GM23338 (cell line): ENCODE measurements at regions not wholly inside any gene's neighbourhood (a gene's known extent, or its start where the extent isn't known, plus 50 kb on each side); places are given as distances from the start of the nearest gene placed in this dataset.
"Not testable (repeated sequence)": the region's sequence is repeated elsewhere in the genome, so short reads cannot be mapped to it uniquely, and the experiment has no call there.

Source experiments
- ATAC-seq: fragments of 200-7000 bp; cut with Tn5 transposase; 3 replicates; pipeline ENCODE4 v1.9.1; 2020
- DNase-seq: peaks from one replicate; pipeline ENCODE4 v3.0.0-alpha.2; 2015; ENCODE audit warnings: low spot score
- H2AFZ ChIP-seq: fragments of 200-600 bp; sonication (generic); 2 replicates; pipeline ENCODE4 v1.8.0; 2016; ENCODE audit warnings: antibody characterized with exemption, mild to moderate bottlenecking, moderate library complexity
- H3F3A ChIP-seq: fragments of 200-600 bp; sonication (generic); replicated peaks from 2 replicates; pipeline ENCODE4 v1.8.0; 2017; ENCODE audit warnings: antibody characterized with exemption, mixed run types, low read depth
- H3K27ac ChIP-seq: fragments of 200-600 bp; sonication (generic); 2 replicates; pipeline ENCODE4 v1.6.1; 2016; ENCODE audit warnings: low read depth
- H3K27me3 ChIP-seq: fragments of 200-600 bp; sonication (generic); 2 replicates; pipeline ENCODE4 v1.8.0; 2016; ENCODE audit warnings: mild to moderate bottlenecking, mixed run types, moderate library complexity; ENCODE audit not compliant: insufficient read depth
- H3K36me3 ChIP-seq: fragments of 200-600 bp; sonication (generic); 2 replicates; pipeline ENCODE4 v1.8.0; 2016; ENCODE audit warnings: mild to moderate bottlenecking; ENCODE audit not compliant: insufficient read depth
- H3K4me1 ChIP-seq: fragments of 200-600 bp; sonication (generic); 2 replicates; pipeline ENCODE4 v1.8.0; 2016; ENCODE audit warnings: mild to moderate bottlenecking, moderate library complexity; ENCODE audit not compliant: insufficient read depth
- H3K4me2 ChIP-seq: fragments of 200-600 bp; sonication (generic); 2 replicates; pipeline ENCODE4 v1.7.1; 2017; ENCODE audit warnings: mixed run types
- H3K4me3 ChIP-seq: fragments of 200-600 bp; sonication (generic); 2 replicates; pipeline ENCODE4 v1.6.1; 2016; ENCODE audit warnings: mixed run types
- H3K79me2 ChIP-seq: fragments of 200-600 bp; sonication (generic); replicated peaks from 2 replicates; pipeline ENCODE4 v1.8.0; 2017; ENCODE audit warnings: mild to moderate bottlenecking; ENCODE audit not compliant: insufficient read depth
- H3K9me2 ChIP-seq: fragments of 200-600 bp; sonication (generic); 2 replicates; pipeline ENCODE4 v1.8.0; 2017; ENCODE audit not compliant: insufficient read depth
- H4K20me1 ChIP-seq: fragments of 200-600 bp; sonication (generic); replicated peaks from 2 replicates; pipeline ENCODE4 v1.8.0; 2017; ENCODE audit warnings: mild to moderate bottlenecking; ENCODE audit not compliant: insufficient read depth
- H3K27ac Mint-ChIP-seq: 2 replicates; pipeline ENCODE4 v1.8.0; 2020; ENCODE audit warnings: inconsistent platforms, mild to moderate bottlenecking, moderate library complexity, mixed read lengths
- H3K27me3 Mint-ChIP-seq: 3 replicates; pipeline ENCODE4 v1.8.0; 2022; ENCODE audit warnings: low read depth, mild to moderate bottlenecking, moderate library complexity, mixed read lengths, inconsistent platforms; ENCODE audit not compliant: insufficient read depth, poor library complexity
- H3K36me3 Mint-ChIP-seq: 3 replicates; pipeline ENCODE4 v1.8.0; 2021; ENCODE audit warnings: low read depth, mild to moderate bottlenecking, inconsistent platforms, moderate library complexity, mixed read lengths
- H3K4me1 Mint-ChIP-seq: 3 replicates; pipeline ENCODE4 v1.8.0; 2020; ENCODE audit warnings: mild to moderate bottlenecking, inconsistent platforms, mixed read lengths
- H3K4me3 Mint-ChIP-seq: 3 replicates; pipeline ENCODE4 v1.8.0; 2021; ENCODE audit warnings: moderate library complexity, mild to moderate bottlenecking, inconsistent platforms, mixed read lengths
- H3K9me3 Mint-ChIP-seq: 3 replicates; pipeline ENCODE4 v1.8.0; 2020; ENCODE audit warnings: moderate library complexity, mild to moderate bottlenecking, inconsistent platforms, mixed read lengths
- CREB1 ChIP-seq: fragments of 250-450 bp; sonication (Bioruptor Pico); IDR thresholded peaks from 2 replicates; pipeline ENCODE4 v1.5.0; 2020; ENCODE audit warnings: low read depth, mild to moderate bottlenecking, moderate library complexity
- CTCF ChIP-seq, 2 experiments: fragments of 200-600 bp in 1 of 2; sonication (generic) in 1 of 2; conservative IDR thresholded peaks; 2 replicates each; pipeline versions ENCODE4 v1.5.1 to v1.6.1; 2016 to 2017; ENCODE audit warnings: antibody characterized with exemption in 2 of 2, low read depth in 2 of 2, mild to moderate bottlenecking in 2 of 2, moderate library complexity in 1 of 2
- ETS1 ChIP-seq: IDR thresholded peaks from 2 replicates; pipeline ENCODE4 v1.6.1; 2016; ENCODE audit warnings: antibody characterized with exemption
- EZH2 ChIP-seq: fragments of 200-600 bp; sonication (generic); IDR thresholded peaks from one replicate; pipeline ENCODE4 v1.8.0; 2017; ENCODE audit warnings: antibody characterized with exemption, mild to moderate bottlenecking, low read depth; ENCODE audit not compliant: unreplicated experiment
- EZH2phosphoT487 ChIP-seq: fragments of 200-600 bp; sonication (generic); IDR thresholded peaks from one replicate; pipeline ENCODE4 v1.8.1; 2018; ENCODE audit warnings: antibody characterized with exemption; ENCODE audit not compliant: unreplicated experiment
- JUNB ChIP-seq: IDR thresholded peaks from one replicate; pipeline ENCODE4 v1.6.1; 2016; ENCODE audit warnings: antibody characterized with exemption; ENCODE audit not compliant: unreplicated experiment
- NANOG ChIP-seq: IDR thresholded peaks from 2 replicates; pipeline ENCODE4 v1.6.1; 2016; ENCODE audit warnings: antibody characterized with exemption, borderline replicate concordance
- ZNF114 ChIP-seq: fragments of 250-450 bp; sonication (Bioruptor Pico); IDR thresholded peaks from 2 replicates; pipeline ENCODE4 v1.5.0; 2020; ENCODE audit warnings: mild to moderate bottlenecking, moderate library complexity

GRCh38 chr5:45171563-45171962, 362.8 kb downstream of the MRPS30 start (continued):
- no peak for TF ChIP-seq CTCF (conservative IDR thresholded peaks at IDR 0.05; ENCODE audit: low read depth in 2 of 2)

GRCh38 chr5:45172634-45173033, 363.9 kb downstream of the MRPS30 start:
- not testable (repeated sequence) for H3K27ac Mint-ChIP-seq, ATAC-seq, H3K36me3 Mint-ChIP-seq

GRCh38 chr5:45179686-45180085, 370.9 kb downstream of the MRPS30 start:
- Histone ChIP-seq H3F3A (no peaks in the 10 kb centered on the region), H3K36me3 (no peaks in the 10 kb centered on the region), H4K20me1 (no peaks in the 10 kb centered on the region), H3K4me2 (no peak overlapping the region), H3K4me1 (peaks cover 18% of the 10 kb centered on the region), H3K79me2 (no peaks in the 10 kb centered on the region), H3K27ac (no peak overlapping the region), H3K4me3 (no peak overlapping the region), H3K27me3 (no peaks in the 10 kb centered on the region), H3K9me2 (no peaks in the 10 kb centered on the region), H2AFZ (peak overlapping the region; percentile 6; the same call in 1 of the 2 replicates)
- H3K4me3 Mint-ChIP-seq = no peak overlapping the region
- no peak for ATAC-seq
- H3K36me3 Mint-ChIP-seq = peaks cover 10% of the 10 kb centered on the region; the same call in 2 of the 3 replicates
- H3K27me3 Mint-ChIP-seq = no peaks in the 10 kb centered on the region
- no peak for TF ChIP-seq ETS1
- TF ChIP-seq NANOG = no peak
- no peak for TF ChIP-seq EZH2
- no peak for TF ChIP-seq CREB1 (CRISPR knock-in tag)
- no peak for TF ChIP-seq JUNB
- no peak for TF ChIP-seq EZH2phosphoT487
- TF ChIP-seq ZNF114 (CRISPR knock-in tag) = no peak
- H3K27ac Mint-ChIP-seq = peak overlapping the region; percentile 26; the same call in 1 of the 2 replicates
- DNase-seq = no peak
- H3K9me3 Mint-ChIP-seq = no peaks in the 10 kb centered on the region
- peaks cover 22% of the 10 kb centered on the region for H3K4me1 Mint-ChIP-seq

More at GRCh38 chr5:45172634-45173033, 363.9 kb downstream of the MRPS30 start:
- H3K4me1 ChIP-seq, H2AFZ ChIP-seq, H3K36me3 ChIP-seq, H3K27me3 Mint-ChIP-seq, H3K4me1 Mint-ChIP-seq, H3K4me3 Mint-ChIP-seq, H3K4me2 ChIP-seq, H3K9me3 Mint-ChIP-seq, H3F3A ChIP-seq, H3K4me3 ChIP-seq, H4K20me1 ChIP-seq, H3K79me2 ChIP-seq, H3K27me3 ChIP-seq, H3K9me2 ChIP-seq, DNase-seq, H3K27ac ChIP-seq: not testable (repeated sequence)
